GM12892 (cell line): ENCODE measurements at regions not wholly inside any gene's neighbourhood (a gene's known extent, or its start where the extent isn't known, plus 50 kb on each side); places are given as distances from the start of the nearest gene placed in this dataset.

Source experiments
- POLR2A ChIP-seq: IDR thresholded peaks from 2 replicates; pipeline ENCODE4 v1.6.1; 2011; ENCODE audit warnings: low read depth, low read length, control low read depth
- POLR2AphosphoS5 ChIP-seq: IDR thresholded peaks from 2 replicates; pipeline ENCODE4 v1.6.1; 2011; ENCODE audit warnings: low read depth, low read length, control low read depth

GRCh38 chr6:112933947-112934346, 586.8 kb downstream of the RFPL4B start:
- TF ChIP-seq POLR2AphosphoS5 (no peak), POLR2A (no peak)
